ENCODE measurements at regions not wholly inside any gene's neighbourhood (a gene's known extent, or its start where the extent isn't known, plus 50 kb on each side); places are given as distances from the start of the nearest gene placed in this dataset.
A peak's percentile ranks its signal among the peaks of the same experiment; 100 is the strongest.

GRCh38 chr10:131701131-131701947 lies 199.5 kb upstream of the PPP2R2D start:
- no peak for DNase-seq (ENCODE audit: extremely low read depth in 1 of 11, low read depth in 9 of 11, low spot score in 4 of 11)

- DNase-seq (ENCODE audit: extremely low read depth in 1 of 11, low read depth in 9 of 11, low spot score in 4 of 11): no peak
These were observed 198.1 kb upstream of the PPP2R2D start for GRCh38 chr10:131702531-131703356.

GRCh38 chr10:131703541-131703940 lies 197.3 kb upstream of the PPP2R2D start:
- DNase-seq (ENCODE audit: extremely low read depth in 1 of 11, low read depth in 9 of 11, low spot score in 4 of 11): no peak

- no peak for DNase-seq (ENCODE audit: extremely low read depth in 1 of 11, low read depth in 9 of 11, low spot score in 4 of 11)
These were observed 196.9 kb upstream of the PPP2R2D start for GRCh38 chr10:131703941-131704340.

- no peak for DNase-seq (ENCODE audit: extremely low read depth in 1 of 11, low read depth in 9 of 11, low spot score in 4 of 11)
These were observed 194.3 kb upstream of the PPP2R2D start for GRCh38 chr10:131706476-131706875.

- no peak for DNase-seq (ENCODE audit: extremely low read depth in 1 of 11, low read depth in 9 of 11, low spot score in 4 of 11)
These were observed 193.9 kb upstream of the PPP2R2D start for GRCh38 chr10:131706952-131707351.

- DNase-seq (ENCODE audit: extremely low read depth in 1 of 11, low read depth in 9 of 11, low spot score in 4 of 11): no peak
These were observed 192.5 kb upstream of the PPP2R2D start for GRCh38 chr10:131708225-131708880.

GRCh38 chr10:131710142-131710861 lies 190.5 kb upstream of the PPP2R2D start:
- DNase-seq (ENCODE audit: extremely low read depth in 1 of 11, low read depth in 9 of 11, low spot score in 4 of 11): no peak

GRCh38 chr10:131722121-131722520 lies 178.7 kb upstream of the PPP2R2D start:
- no peak for DNase-seq (ENCODE audit: extremely low read depth in 1 of 11, low read depth in 9 of 11, low spot score in 4 of 11)

- DNase-seq (ENCODE audit: extremely low read depth in 1 of 11, low read depth in 9 of 11, low spot score in 4 of 11): no peak
These were observed 178.1 kb upstream of the PPP2R2D start for GRCh38 chr10:131722525-131723264.

- DNase-seq (ENCODE audit: extremely low read depth in 1 of 11, low read depth in 9 of 11, low spot score in 4 of 11): no peak
These were observed 177.3 kb upstream of the PPP2R2D start for GRCh38 chr10:131723297-131724168.

- no peak for DNase-seq (ENCODE audit: extremely low read depth in 1 of 11, low read depth in 9 of 11, low spot score in 4 of 11)
These were observed 176.7 kb upstream of the PPP2R2D start for GRCh38 chr10:131724169-131724545.

- no peak for DNase-seq (ENCODE audit: extremely low read depth in 1 of 11, low read depth in 9 of 11, low spot score in 4 of 11)
These were observed 175.8 kb upstream of the PPP2R2D start for GRCh38 chr10:131724891-131725580.

GRCh38 chr10:131725581-131726069 lies 175.2 kb upstream of the PPP2R2D start:
- no peak for DNase-seq (ENCODE audit: extremely low read depth in 1 of 11, low read depth in 9 of 11, low spot score in 4 of 11)

GRCh38 chr10:131726076-131726880 lies 174.5 kb upstream of the PPP2R2D start:
- peak in 3 of 11 donors; percentile 36 to 56 (median 50) for DNase-seq (ENCODE audit: extremely low read depth in 1 of 11, low read depth in 9 of 11, low spot score in 4 of 11)

- no peak for DNase-seq (ENCODE audit: extremely low read depth in 1 of 11, low read depth in 9 of 11, low spot score in 4 of 11)
These were observed 173.8 kb upstream of the PPP2R2D start for GRCh38 chr10:131726967-131727366.
